HEK293 (cell line): ENCODE measurements at regions not wholly inside any gene's neighbourhood (a gene's known extent, or its start where the extent isn't known, plus 50 kb on each side); places are given as distances from the start of the nearest gene placed in this dataset.

Experiments used
- CTCF ChIA-PET: fragments of 350-600 bp; formaldehyde crosslinking; extraction: SDS; loops from one replicate; lab custom pipeline; 2021; ENCODE audit warnings: antibody characterized with exemption; lab: Yijun Ruan, JAX
- POLR2A ChIA-PET: fragments of 300-600 bp; formaldehyde crosslinking; extraction: SDS; loops from one replicate; lab custom pipeline; 2020; ENCODE audit warnings: antibody characterized with exemption, inconsistent platforms; lab: Yijun Ruan, JAX
- H3K27ac ChIP-seq: fragments of 200-500 bp; sonication (Bioruptor generic); 2 replicates; pipeline ENCODE4 v1.5.1; 2014; ENCODE audit warnings: low read depth, low read length, control low read depth, inconsistent platforms; ENCODE audit errors: extremely low read depth
- H3K36me3 ChIP-seq, 2 experiments: fragments of 200-500 bp in 1 of 2; sonication (Bioruptor generic) in 1 of 2; 1 replicate in 1 of 2; 2 replicates in 1 of 2; pipeline ENCODE4 v1.5.1; 2014 to 2017; ENCODE audit warnings: inconsistent platforms in 2 of 2, low read length in 2 of 2; ENCODE audit not compliant: control insufficient read depth in 2 of 2, insufficient read depth in 1 of 2
- H3K4me1 ChIP-seq: fragments of 200-500 bp; sonication (Bioruptor generic); 2 replicates; pipeline ENCODE4 v1.5.1; 2014; ENCODE audit warnings: mild to moderate bottlenecking, low read length, inconsistent platforms; ENCODE audit not compliant: control insufficient read depth, insufficient read depth
- H3K4me3 ChIP-seq: 2 replicates; pipeline ENCODE4 v1.5.1; 2011; ENCODE audit warnings: low read depth, mild to moderate bottlenecking, control low read depth, low read length, moderate library complexity
- H3K9me3 ChIP-seq: fragments of 200-500 bp; sonication (Bioruptor generic); 2 replicates; pipeline ENCODE4 v1.5.1; 2014; ENCODE audit warnings: low read depth, low read length, inconsistent platforms; ENCODE audit not compliant: control insufficient read depth, insufficient read depth
- AEBP2 ChIP-seq: fragments of 450-650 bp; formaldehyde crosslinking; IDR thresholded peaks from 2 replicates; pipeline ENCODE4 v1.5.1; 2016; ENCODE audit warnings: missing biosample characterization, missing genetic modification characterization, borderline replicate concordance
- PRDM4 ChIP-seq: fragments of 450-650 bp; formaldehyde crosslinking; IDR thresholded peaks from 2 replicates; pipeline ENCODE4 v1.5.1; 2017; ENCODE audit warnings: missing biosample characterization, missing genetic modification characterization
- REST ChIP-seq: fragments of 450-650 bp; formaldehyde crosslinking; IDR thresholded peaks from 2 replicates; pipeline ENCODE4 v1.5.1; 2016; ENCODE audit warnings: missing biosample characterization, missing genetic modification characterization
- SETDB1 ChIP-seq: IDR thresholded peaks from one replicate; pipeline ENCODE4 v1.6.1; 2017; ENCODE audit warnings: mild to moderate bottlenecking, low read length, moderate library complexity, mixed read lengths; ENCODE audit not compliant: insufficient read length
- TCF7L2 ChIP-seq: IDR thresholded peaks from 2 replicates; pipeline ENCODE4 v1.6.1; 2011; ENCODE audit warnings: low read depth, mild to moderate bottlenecking, inconsistent platforms, low read length, moderate library complexity, borderline replicate concordance
- TRIM28 ChIP-seq: IDR thresholded peaks from 2 replicates; pipeline ENCODE4 v1.6.1; 2011; ENCODE audit warnings: low read length, control low read depth, borderline replicate concordance
- YY1 ChIP-seq: fragments of 450-650 bp; formaldehyde crosslinking; IDR thresholded peaks from 2 replicates; pipeline ENCODE4 v1.5.1; 2018; ENCODE audit warnings: missing biosample characterization, missing genetic modification characterization
- ZBTB21 ChIP-seq: fragments of 450-650 bp; formaldehyde crosslinking; IDR thresholded peaks from 2 replicates; pipeline ENCODE4 v1.5.1; 2017; ENCODE audit warnings: missing biosample characterization, missing genetic modification characterization
- ZFP69B ChIP-seq: fragments of 450-650 bp; formaldehyde crosslinking; IDR thresholded peaks from 2 replicates; pipeline ENCODE4 v1.5.1; 2016; ENCODE audit warnings: missing biosample characterization, missing genetic modification characterization
- ZNF174 ChIP-seq: fragments of 450-650 bp; formaldehyde crosslinking; IDR thresholded peaks from 2 replicates; pipeline ENCODE4 v1.5.0; 2017; ENCODE audit warnings: missing biosample characterization, mild to moderate bottlenecking, missing genetic modification characterization
- ZNF2 ChIP-seq: fragments of 450-650 bp; formaldehyde crosslinking; IDR thresholded peaks from 2 replicates; pipeline ENCODE4 v1.5.1; 2016; ENCODE audit warnings: missing biosample characterization, missing genetic modification characterization
- ZNF521 ChIP-seq: fragments of 450-650 bp; formaldehyde crosslinking; IDR thresholded peaks from 2 replicates; pipeline ENCODE4 v1.5.1; 2017; ENCODE audit warnings: missing biosample characterization, mild to moderate bottlenecking, missing genetic modification characterization
- ZNF529 ChIP-seq: fragments of 450-650 bp; formaldehyde crosslinking; IDR thresholded peaks from 2 replicates; pipeline ENCODE4 v1.5.1; 2017; ENCODE audit warnings: missing genetic modification characterization, missing biosample characterization; ENCODE audit not compliant: insufficient replicate concordance
- ZNF544 ChIP-seq: fragments of 450-650 bp; formaldehyde crosslinking; IDR thresholded peaks from 2 replicates; pipeline ENCODE4 v1.5.0; 2017; ENCODE audit warnings: missing biosample characterization, missing genetic modification characterization
- ZNF580 ChIP-seq: fragments of 450-650 bp; formaldehyde crosslinking; IDR thresholded peaks from 2 replicates; pipeline ENCODE4 v1.5.1; 2016; ENCODE audit warnings: missing biosample characterization, missing genetic modification characterization
- ZNF629 ChIP-seq: fragments of 450-650 bp; formaldehyde crosslinking; IDR thresholded peaks from 2 replicates; pipeline ENCODE4 v1.5.1; 2017; ENCODE audit warnings: missing biosample characterization, missing genetic modification characterization
- ZNF670 ChIP-seq: fragments of 450-650 bp; formaldehyde crosslinking; IDR thresholded peaks from 2 replicates; pipeline ENCODE4 v1.5.1; 2016; ENCODE audit warnings: missing biosample characterization, missing genetic modification characterization, low read depth
- ZNF692 ChIP-seq: fragments of 450-650 bp; formaldehyde crosslinking; IDR thresholded peaks from 2 replicates; pipeline ENCODE4 v1.5.1; 2016; ENCODE audit warnings: missing biosample characterization, missing genetic modification characterization
- ZNF707 ChIP-seq: fragments of 450-650 bp; formaldehyde crosslinking; IDR thresholded peaks from 2 replicates; pipeline ENCODE4 v1.5.1; 2016; ENCODE audit warnings: missing biosample characterization, missing genetic modification characterization
- ZNF785 ChIP-seq: fragments of 450-650 bp; formaldehyde crosslinking; IDR thresholded peaks from 2 replicates; pipeline ENCODE4 v1.5.1; 2016; ENCODE audit warnings: missing biosample characterization, missing genetic modification characterization
- ZNF792 ChIP-seq: fragments of 450-650 bp; formaldehyde crosslinking; IDR thresholded peaks from 2 replicates; pipeline ENCODE4 v1.5.1; 2016; ENCODE audit warnings: missing biosample characterization, missing genetic modification characterization
- ZNF843 ChIP-seq: fragments of 450-650 bp; formaldehyde crosslinking; IDR thresholded peaks from 2 replicates; pipeline ENCODE4 v1.5.1; 2016; ENCODE audit warnings: missing biosample characterization, missing genetic modification characterization

- no peaks in the 10 kb centered on the region for H3K4me1 ChIP-seq
- TF ChIP-seq ZNF521 (tag by site-specific recombination) (no peak), ZNF670 (tag by site-specific recombination) (no peak), ZNF544 (tag by site-specific recombination) (no peak), TRIM28 (no peak), ZNF174 (tag by site-specific recombination) (no peak), YY1 (tag by site-specific recombination) (no peak), SETDB1 (no peak), ZNF2 (no peak), ZBTB21 (tag by site-specific recombination) (no peak), AEBP2 (tag by site-specific recombination) (no peak)
- TF ChIP-seq, all 188 proteins: peak for 0
- Histone ChIP-seq H3K4me3 (no peak overlapping the region), H3K9me3 (no peaks in the 10 kb centered on the region), H3K27ac (no peak overlapping the region), H3K36me3 (no peaks in the 10 kb centered on the region)
- POLR2A ChIA-PET: no interaction called here
- CTCF ChIA-PET: no interaction called here
Measured at GRCh38 chr5:166188501-166189325, 2102.7 kb upstream of the WWC1 start.

- no peak for TF ChIP-seq ZNF2
- no peaks in the 10 kb centered on the region for H3K9me3 ChIP-seq
- POLR2A ChIA-PET: no interaction called here
Measured at GRCh38 chr5:166192696-166193095, 2098.7 kb upstream of the WWC1 start.

GRCh38 chr5:166195981-166196380, 2095.5 kb upstream of the WWC1 start:
- ChIA-PET CTCF (interaction anchor here (0.7 kb wide), 1 partner anchor 15 kb away, joined by 3 read pairs; no protein-coding TSS in a partner anchor), POLR2A (no interaction called here)
- Histone ChIP-seq H3K4me3 (no peak overlapping the region), H3K27ac (no peak overlapping the region), H3K36me3 (no peaks in the 10 kb centered on the region), H3K4me1 (no peaks in the 10 kb centered on the region), H3K9me3 (no peaks in the 10 kb centered on the region)
- no peak for TF ChIP-seq ZNF843 (tag by site-specific recombination)
- no peak for TF ChIP-seq ZNF792 (tag by site-specific recombination)
- no peak for TF ChIP-seq ZNF580
- TF ChIP-seq ZFP69B (tag by site-specific recombination): no peak
- TF ChIP-seq ZNF785: no peak
- TF ChIP-seq REST (tag by site-specific recombination): no peak
- no peak for TF ChIP-seq ZNF544 (tag by site-specific recombination)
- TF ChIP-seq ZNF707 (tag by site-specific recombination): no peak
- TF ChIP-seq ZNF629 (tag by site-specific recombination): no peak
- TF ChIP-seq TCF7L2: no peak
- TF ChIP-seq ZNF529 (tag by site-specific recombination): no peak
- TF ChIP-seq PRDM4 (tag by site-specific recombination): no peak
- no peak for TF ChIP-seq ZNF692

More at GRCh38 chr5:166192696-166193095, 2098.7 kb upstream of the WWC1 start:
- Histone ChIP-seq H3K4me3 (no peak overlapping the region), H3K27ac (no peak overlapping the region), H3K36me3 (no peaks in the 10 kb centered on the region), H3K4me1 (no peaks in the 10 kb centered on the region)
- CTCF ChIA-PET: no interaction called here
